HCT116 (cell line): ENCODE measurements at regions not wholly inside any gene's neighbourhood (a gene's known extent, or its start where the extent isn't known, plus 50 kb on each side); places are given as distances from the start of the nearest gene placed in this dataset.

Experiments
- ATAC-seq: fragments of 200-7000 bp; cut with Tn5 transposase; 2 replicates; pipeline ENCODE4 v1.9.1; 2020; ENCODE audit warnings: mild to moderate bottlenecking, moderate library complexity
- BruUV-seq: library from RNA; stranded (reverse); fragments of 400-500 nt; replicated peaks from 2 replicates; lab custom pipeline; 2021; lab: Mats Ljungman, UMichigan
- CTCF ChIA-PET: fragments of 300-600 bp; sonication (Branson Sonifier 250); formaldehyde crosslinking; loops from one replicate; lab custom pipeline; 2021; ENCODE audit warnings: antibody characterized with exemption; lab: Charles Lee
- POLR2A ChIA-PET: fragments of 300-600, 350-600 bp; sonication (Branson Sonifier 250); formaldehyde crosslinking; loops from one replicate; lab custom pipeline; 2021; ENCODE audit warnings: antibody characterized with exemption; lab: Charles Lee
- RAD21 ChIA-PET, 2 experiments: fragments of 300-600 bp; sonication (Branson Sonifier 250); formaldehyde crosslinking; loops; one replicate each; lab custom pipeline; 2023; ENCODE audit warnings: low total read pairs in 2 of 2; ENCODE audit not compliant: uncharacterized antibody in 2 of 2, unreplicated experiment in 2 of 2, low non-redundant PET in 1 of 2; lab: Charles Lee
- DNase-seq: peaks from one replicate; pipeline ENCODE4 v3.0.0-alpha.2; 2010; ENCODE audit warnings: low read depth, low spot score
- H2AFZ ChIP-seq: fragments of 200-600 bp; shearing (Covaris generic), sonication (generic); 2 replicates; pipeline ENCODE4 v1.6.1; 2017; ENCODE audit warnings: low read depth, mixed run types, mixed read lengths, antibody characterized with exemption, low read length; ENCODE audit not compliant: poor library complexity, severe bottlenecking
- H3K27ac ChIP-seq: 2 replicates; pipeline ENCODE4 v1.5.1; 2012; ENCODE audit warnings: low read depth, low read length
- H3K27me3 ChIP-seq: fragments of 200-600 bp; sonication (generic); 2 replicates; pipeline ENCODE4 v1.6.1; 2016; ENCODE audit warnings: mixed run types, low read length, mixed read lengths; ENCODE audit not compliant: insufficient read depth
- H3K36me3 ChIP-seq, 2 experiments: fragments of 200-500 bp in 1 of 2; fragments of 200-600 bp in 1 of 2; sonication (Bioruptor generic) in 1 of 2; sonication (generic) in 1 of 2; 2 replicates each; pipeline versions ENCODE4 v1.5.1 to v1.6.1; 2014 to 2016; ENCODE audit warnings: low read length in 2 of 2, inconsistent platforms in 1 of 2, mixed read lengths in 1 of 2, mixed run types in 1 of 2; ENCODE audit not compliant: insufficient read depth in 2 of 2, control insufficient read depth in 1 of 2
- H3K4me1 ChIP-seq, 2 experiments: fragments of 200-600 bp in 1 of 2; sonication (generic) in 1 of 2; 2 replicates each; pipeline versions ENCODE4 v1.5.1 to v1.6.1; 2012 to 2017; ENCODE audit warnings: low read length in 2 of 2, inconsistent platforms in 1 of 2, mild to moderate bottlenecking in 1 of 2, mixed read lengths in 1 of 2, mixed run types in 1 of 2, moderate library complexity in 1 of 2; ENCODE audit not compliant: insufficient read depth in 2 of 2, control insufficient read depth in 1 of 2
- H3K4me2 ChIP-seq: fragments of 200-600 bp; sonication (generic); 2 replicates; pipeline ENCODE4 v1.6.1; 2017; ENCODE audit warnings: mixed run types, low read length, mixed read lengths
- H3K4me3 ChIP-seq, 2 experiments: fragments of 200-600 bp in 1 of 2; sonication (generic) in 1 of 2; replicated peaks in 1 of 2; 2 replicates each; pipeline ENCODE4 v1.5.1; 2011 to 2016; ENCODE audit warnings: low read length in 2 of 2, control low read depth in 1 of 2, low read depth in 1 of 2, mild to moderate bottlenecking in 1 of 2, mixed read lengths in 1 of 2, mixed run types in 1 of 2
- H3K79me2 ChIP-seq: fragments of 200-600 bp; sonication (generic); 2 replicates; pipeline ENCODE4 v1.6.1; 2017; ENCODE audit warnings: mild to moderate bottlenecking, mixed run types, low read length, moderate library complexity, mixed read lengths; ENCODE audit not compliant: insufficient read depth
- H3K9ac ChIP-seq: fragments of 200-600 bp; sonication (generic); 2 replicates; pipeline ENCODE4 v1.6.1; 2016; ENCODE audit warnings: low read length, mixed read lengths
- H3K9me2 ChIP-seq: fragments of 200-600 bp; sonication (generic), shearing (Covaris generic); 2 replicates; pipeline ENCODE4 v1.6.1; 2017; ENCODE audit warnings: mixed run types, mild to moderate bottlenecking, moderate library complexity; ENCODE audit not compliant: insufficient read depth
- H3K9me3 ChIP-seq, 2 experiments: fragments of 200-500 bp in 1 of 2; fragments of 200-600 bp in 1 of 2; sonication (Bioruptor generic) in 1 of 2; sonication (generic) in 1 of 2; 2 replicates each; pipeline ENCODE4 v1.6.1; 2014 to 2017; ENCODE audit warnings: low read length in 2 of 2, mixed read lengths in 2 of 2, inconsistent platforms in 1 of 2, low read depth in 1 of 2, mild to moderate bottlenecking in 1 of 2, mixed run types in 1 of 2, moderate library complexity in 1 of 2; ENCODE audit not compliant: control insufficient read depth in 1 of 2, insufficient read depth in 1 of 2
- H4K20me1 ChIP-seq: fragments of 200-600 bp; sonication (generic), shearing (Covaris generic); 2 replicates; pipeline ENCODE4 v1.6.1; 2017; ENCODE audit warnings: mixed run types, mild to moderate bottlenecking, moderate library complexity; ENCODE audit not compliant: insufficient read depth
- CBX3 ChIP-seq: IDR thresholded peaks from 2 replicates; pipeline ENCODE4 v1.6.1; 2012; ENCODE audit warnings: low read depth
- CEBPB ChIP-seq: IDR thresholded peaks from 2 replicates; pipeline ENCODE4 v1.6.1; 2012; ENCODE audit warnings: low read depth
- EZH2 ChIP-seq: fragments of 200-600 bp; sonication (generic); IDR thresholded peaks from 2 replicates; pipeline ENCODE4 v1.6.1; 2017; ENCODE audit warnings: antibody characterized with exemption, mixed run types
- POLR2A ChIP-seq: IDR thresholded peaks from 2 replicates; pipeline ENCODE4 v1.7.0; 2011; ENCODE audit warnings: borderline replicate concordance; ENCODE audit not compliant: insufficient read depth, insufficient read length; ENCODE audit errors: extremely low read depth
- SIN3A ChIP-seq: IDR thresholded peaks from 2 replicates; pipeline ENCODE4 v1.6.1; 2012; ENCODE audit warnings: low read depth
- SP1 ChIP-seq: IDR thresholded peaks from 2 replicates; pipeline ENCODE4 v1.6.1; 2012; ENCODE audit warnings: low read depth
- TCF7L2 ChIP-seq: IDR thresholded peaks from 2 replicates; pipeline ENCODE4 v1.7.0; 2011; ENCODE audit warnings: borderline replicate concordance, inconsistent platforms; ENCODE audit not compliant: insufficient read depth, insufficient read length; ENCODE audit errors: extremely low read depth
- YY1 ChIP-seq: IDR thresholded peaks from 2 replicates; pipeline ENCODE4 v1.6.1; 2011; ENCODE audit warnings: low read length, low read depth, moderate library complexity, mild to moderate bottlenecking; ENCODE audit not compliant: insufficient replicate concordance; ENCODE audit errors: extremely low read depth
- ZNF274 ChIP-seq: fragments of 200-500 bp; sonication (Bioruptor generic); IDR thresholded peaks from 2 replicates; pipeline ENCODE4 v1.6.1; 2014; ENCODE audit warnings: mild to moderate bottlenecking, low read depth, low read length, inconsistent platforms
- intact Hi-C: fragments of 100-400 bp; cut with micrococcal nuclease; formaldehyde crosslinking; loops from 2 replicates; pipeline ENCODE4 v1.10.0; 2022
- TF ChIP-seq, protein P1 (sequence below): IDR thresholded peaks from 2 replicates; pipeline ENCODE4 v1.6.1; 2011; ENCODE audit warnings: mild to moderate bottlenecking, low read length, moderate library complexity; ENCODE audit not compliant: insufficient replicate concordance; ENCODE audit errors: extremely low read depth
- TF ChIP-seq, protein P2 (sequence below): IDR thresholded peaks from 2 replicates; pipeline ENCODE4 v1.6.1; 2012

DNA sequence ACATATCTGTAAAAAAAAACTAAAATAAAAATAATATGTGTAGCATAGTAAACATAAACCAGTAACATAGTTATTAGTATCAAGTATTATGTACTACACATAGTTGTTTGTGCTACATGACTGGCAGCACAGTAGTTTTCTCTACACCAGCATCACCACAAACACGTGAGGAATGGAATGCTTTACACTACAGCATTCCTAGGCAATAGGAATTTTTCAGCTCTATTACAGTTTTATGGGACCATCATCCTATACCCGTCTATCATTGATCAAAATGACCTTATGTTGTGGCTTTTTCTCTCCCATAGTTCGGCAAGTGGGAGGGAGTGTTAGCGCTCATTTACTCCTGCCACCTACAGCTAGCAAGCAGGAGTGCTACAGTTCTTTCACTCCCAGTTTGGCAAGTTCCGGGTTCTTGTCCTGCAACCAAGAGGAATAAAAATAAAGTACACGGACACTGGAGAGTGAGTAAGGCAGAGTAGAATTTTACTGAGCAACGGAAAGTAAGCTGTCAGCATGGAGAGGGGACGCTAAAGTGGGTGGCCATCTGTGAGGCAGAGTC is 196.8 kb upstream of the HSF2 start:
- Histone ChIP-seq H3K4me2 (no peak overlapping the region), H3K9me2 (peaks cover 3% of the 10 kb centered on the region), H3K36me3 (no peaks in the 10 kb centered on the region), H2AFZ (peak overlapping the region; percentile 32), H3K4me3 (no peak overlapping the region), H3K79me2 (no peaks in the 10 kb centered on the region), H4K20me1 (no peaks in the 10 kb centered on the region), H3K9ac (no peak overlapping the region), H3K27me3 (no peaks in the 10 kb centered on the region), H3K9me3 (no peaks in the 10 kb centered on the region), H3K4me1 (no peaks in the 10 kb centered on the region), H3K27ac (no peak overlapping the region)
- ChIA-PET CTCF (no interaction called here), POLR2A (no interaction called here), RAD21 (no interaction called here)
- ATAC-seq (peak; percentile 62), DNase-seq (no peak)
- intact Hi-C loops = no loop called here
- BruUV-seq = no TSS peak
- TF ChIP-seq, protein P1, sequence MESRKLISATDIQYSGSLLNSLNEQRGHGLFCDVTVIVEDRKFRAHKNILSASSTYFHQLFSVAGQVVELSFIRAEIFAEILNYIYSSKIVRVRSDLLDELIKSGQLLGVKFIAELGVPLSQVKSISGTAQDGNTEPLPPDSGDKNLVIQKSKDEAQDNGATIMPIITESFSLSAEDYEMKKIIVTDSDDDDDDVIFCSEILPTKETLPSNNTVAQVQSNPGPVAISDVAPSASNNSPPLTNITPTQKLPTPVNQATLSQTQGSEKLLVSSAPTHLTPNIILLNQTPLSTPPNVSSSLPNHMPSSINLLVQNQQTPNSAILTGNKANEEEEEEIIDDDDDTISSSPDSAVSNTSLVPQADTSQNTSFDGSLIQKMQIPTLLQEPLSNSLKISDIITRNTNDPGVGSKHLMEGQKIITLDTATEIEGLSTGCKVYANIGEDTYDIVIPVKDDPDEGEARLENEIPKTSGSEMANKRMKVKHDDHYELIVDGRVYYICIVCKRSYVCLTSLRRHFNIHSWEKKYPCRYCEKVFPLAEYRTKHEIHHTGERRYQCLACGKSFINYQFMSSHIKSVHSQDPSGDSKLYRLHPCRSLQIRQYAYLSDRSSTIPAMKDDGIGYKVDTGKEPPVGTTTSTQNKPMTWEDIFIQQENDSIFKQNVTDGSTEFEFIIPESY = no peak
- TF ChIP-seq EZH2 (no peak), SP1 (no peak), SIN3A (no peak), TCF7L2 (no peak), CBX3 (no peak), ZNF274 (no peak), POLR2A (no peak)

DNA sequence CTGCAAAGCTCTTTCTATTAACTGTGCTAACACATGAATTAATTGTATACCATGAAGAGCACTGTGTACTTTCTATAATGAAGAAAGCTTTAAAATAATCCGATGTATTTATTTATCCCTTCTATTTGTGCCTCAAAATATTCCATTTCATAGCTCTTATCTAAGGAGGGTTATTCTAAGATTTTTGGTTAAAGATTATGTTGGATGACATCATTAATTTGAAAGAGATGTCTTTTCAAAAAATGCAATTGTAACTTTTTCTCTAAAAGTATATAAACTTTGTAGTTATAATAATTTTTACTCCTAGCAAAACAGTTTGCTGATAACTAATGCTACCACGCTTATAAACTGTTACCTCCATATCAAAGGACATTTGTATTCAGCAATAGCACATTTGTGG is 192.4 kb upstream of the HSF2 start:
- no peaks in the 10 kb centered on the region for H3K9me3 ChIP-seq
- H2AFZ ChIP-seq = peak overlapping the region; percentile 19
- H3K9me2 ChIP-seq = peaks cover 3% of the 10 kb centered on the region
- RAD21 ChIA-PET = no interaction called here
- no peak for ATAC-seq
- BruUV-seq = no TSS peak
- H3K9ac ChIP-seq = no peak overlapping the region
- H3K27me3 ChIP-seq = no peaks in the 10 kb centered on the region
- intact Hi-C loops = no loop called here
- H3K4me3 ChIP-seq = no peak overlapping the region
- CTCF ChIA-PET = no interaction called here
- POLR2A ChIA-PET = no interaction called here
- DNase-seq = no peak
- no peaks in the 10 kb centered on the region for H4K20me1 ChIP-seq
- H3K79me2 ChIP-seq = no peaks in the 10 kb centered on the region
- no peaks in the 10 kb centered on the region for H3K36me3 ChIP-seq
- TF ChIP-seq, protein P2, sequence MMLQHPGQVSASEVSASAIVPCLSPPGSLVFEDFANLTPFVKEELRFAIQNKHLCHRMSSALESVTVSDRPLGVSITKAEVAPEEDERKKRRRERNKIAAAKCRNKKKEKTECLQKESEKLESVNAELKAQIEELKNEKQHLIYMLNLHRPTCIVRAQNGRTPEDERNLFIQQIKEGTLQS = no peak
- TF ChIP-seq CBX3 (no peak), YY1 (no peak), POLR2A (no peak), ZNF274 (no peak), CEBPB (no peak)
- H3K27ac ChIP-seq = no peak overlapping the region
- H3K4me1 ChIP-seq = no peaks in the 10 kb centered on the region
- H3K4me2 ChIP-seq = no peak overlapping the region
